ENCODE measurements at regions not wholly inside any gene's neighbourhood (a gene's known extent, or its start where the extent isn't known, plus 50 kb on each side); places are given as distances from the start of the nearest gene placed in this dataset.
"Not testable (repeated sequence)": the region's sequence is repeated elsewhere in the genome, so short reads cannot be mapped to it uniquely, and the experiment has no call there.

- in situ Hi-C loops (cut with HindIII; ENCODE audit: low pct_unique_long_range_greater_than_20kb, low sequenced_read_pairs), result no loop called here
- ChIA-PET POLR2A (no interaction called here), CTCF (no interaction called here)
- ATAC-seq (no peak), DNase-seq (ENCODE audit: low read depth, low spot score) (no peak)
- H3K4me3 ChIP-seq (ENCODE audit: low read depth in 2 of 2, low read length in 2 of 2), result no peak overlapping the region
- intact Hi-C loops (cut with micrococcal nuclease; ENCODE audit: unreplicated experiment), result no loop called here
- no peak for TF ChIP-seq POLR2AphosphoS5 (IDR thresholded peaks at IDR 0.05; ENCODE audit: low read depth, low read length)
- no peak for TF ChIP-seq TCF7L2 (IDR thresholded peaks at IDR 0.05; ENCODE audit: low read depth, low read length)
- no peak for TF ChIP-seq CTCF (IDR thresholded peaks at IDR 0.05)
- no peak for TF ChIP-seq REST (IDR thresholded peaks at IDR 0.05; ENCODE audit: insufficient read depth in 1 of 2, low read depth in 2 of 2, low read length in 1 of 2)
- no peak for TF ChIP-seq SIN3A (IDR thresholded peaks at IDR 0.05; ENCODE audit: borderline replicate concordance, insufficient read depth, low read depth, low read length)
- no peak overlapping the region for H3K27ac ChIP-seq (ENCODE audit: low read length)
- BruUV-seq (replicated peaks), result no TSS peak
- H3K36me3 ChIP-seq (ENCODE audit: control insufficient read depth, insufficient read depth, low read length), result no peaks in the 10 kb centered on the region
- no peaks in the 10 kb centered on the region for H3K4me1 ChIP-seq (ENCODE audit: control insufficient read depth, insufficient read depth, low read length)
- H3K27me3 ChIP-seq (ENCODE audit: control insufficient read depth, insufficient read depth, low read length), result no peaks in the 10 kb centered on the region
- no peaks in the 10 kb centered on the region for H3K9me3 ChIP-seq (ENCODE audit: control insufficient read depth, insufficient read depth, low read depth, low read length)
These were observed 85.7 kb upstream of the SHISA3 start for GRCh38 chr4:42311591-42311990.

GRCh38 chr4:42313420-42313819, 83.9 kb upstream of the SHISA3 start:
- DNase-seq (ENCODE audit: low read depth, low spot score); H3K9me3 ChIP-seq (ENCODE audit: control insufficient read depth, insufficient read depth, low read depth, low read length); H3K27me3 ChIP-seq (ENCODE audit: control insufficient read depth, insufficient read depth, low read length); BruUV-seq (replicated peaks); H3K4me3 ChIP-seq (ENCODE audit: low read depth in 2 of 2, low read length in 2 of 2); POLR2A ChIA-PET; H3K36me3 ChIP-seq (ENCODE audit: control insufficient read depth, insufficient read depth, low read length); in situ Hi-C loops (cut with HindIII; ENCODE audit: low pct_unique_long_range_greater_than_20kb, low sequenced_read_pairs); CTCF ChIA-PET; H3K4me1 ChIP-seq (ENCODE audit: control insufficient read depth, insufficient read depth, low read length); intact Hi-C loops (cut with micrococcal nuclease; ENCODE audit: unreplicated experiment); ATAC-seq; H3K27ac ChIP-seq (ENCODE audit: low read length): not testable (repeated sequence)

- Histone ChIP-seq H3K36me3 (ENCODE audit: control insufficient read depth, insufficient read depth, low read length) (no peaks in the 10 kb centered on the region), H3K27ac (ENCODE audit: low read length) (no peak overlapping the region), H3K27me3 (ENCODE audit: control insufficient read depth, insufficient read depth, low read length) (no peaks in the 10 kb centered on the region), H3K4me3 (ENCODE audit: low read depth in 2 of 2, low read length in 2 of 2) (no peak overlapping the region), H3K9me3 (ENCODE audit: control insufficient read depth, insufficient read depth, low read depth, low read length) (no peaks in the 10 kb centered on the region), H3K4me1 (ENCODE audit: control insufficient read depth, insufficient read depth, low read length) (no peaks in the 10 kb centered on the region)
- no peak for ATAC-seq
- intact Hi-C loops (cut with micrococcal nuclease; ENCODE audit: unreplicated experiment) (no loop called here), in situ Hi-C loops (cut with HindIII; ENCODE audit: low pct_unique_long_range_greater_than_20kb, low sequenced_read_pairs) (no loop called here)
- ChIA-PET POLR2A (no interaction called here), CTCF (no interaction called here)
- DNase-seq (ENCODE audit: low read depth, low spot score), result no peak
- TF ChIP-seq TCF7L2 (IDR thresholded peaks at IDR 0.05; ENCODE audit: low read depth, low read length), result no peak
- no peak for TF ChIP-seq CTCF (IDR thresholded peaks at IDR 0.05)
- no peak for TF ChIP-seq REST (IDR thresholded peaks at IDR 0.05; ENCODE audit: insufficient read depth in 1 of 2, low read depth in 2 of 2, low read length in 1 of 2)
- TF ChIP-seq POLR2AphosphoS5 (IDR thresholded peaks at IDR 0.05; ENCODE audit: low read depth, low read length), result no peak
- no peak for TF ChIP-seq SIN3A (IDR thresholded peaks at IDR 0.05; ENCODE audit: borderline replicate concordance, insufficient read depth, low read depth, low read length)
- no TSS peak for BruUV-seq (replicated peaks)
These were observed 83.4 kb upstream of the SHISA3 start for GRCh38 chr4:42313872-42314271.

All from Panc1 (cell line).